ENCODE measurements at regions not wholly inside any gene's neighbourhood (a gene's known extent, or its start where the extent isn't known, plus 50 kb on each side); places are given as distances from the start of the nearest gene placed in this dataset.

DNA sequence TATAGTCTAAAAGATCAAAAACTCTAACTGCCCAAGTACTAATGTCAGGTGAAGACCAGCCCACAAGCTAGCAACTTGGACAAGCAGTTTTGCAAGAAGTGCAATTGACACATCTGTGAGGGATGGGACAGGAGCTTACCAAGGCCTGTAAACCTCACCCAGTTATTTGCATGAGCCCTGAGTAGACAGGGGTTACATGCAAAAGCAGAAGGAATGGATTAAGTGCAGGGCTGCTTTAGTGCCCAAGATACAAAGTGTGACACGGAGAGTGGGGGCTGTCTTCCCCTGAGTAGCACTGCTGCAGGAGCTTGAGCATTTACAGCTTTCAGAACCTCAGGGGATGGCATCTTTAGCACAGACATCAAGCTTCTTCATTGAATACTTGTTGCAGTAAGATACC lies 286.7 kb downstream of the ELAVL2 start:
- Histone ChIP-seq H3K27ac (ENCODE audit: low read depth, low read length) (no peak overlapping the region), H3K4me2 (ENCODE audit: low read depth, low read length, poor library complexity, severe bottlenecking) (no peak overlapping the region), H3K36me3 (ENCODE audit: low read length) (no peaks in the 10 kb centered on the region), H2AFZ (ENCODE audit: low read depth, low read length, severe bottlenecking) (no peak overlapping the region), H4K20me1 (ENCODE audit: low read depth, low read length) (no peaks in the 10 kb centered on the region), H3K9me3 (ENCODE audit: insufficient read depth, low read length) (peaks cover 5% of the 10 kb centered on the region; the same call in 1 of the 2 replicates), H3F3A (ENCODE audit: insufficient read depth) (no peaks in the 10 kb centered on the region), H3K4me3 (ENCODE audit: insufficient read depth, low read length, poor library complexity, severe bottlenecking) (no peak overlapping the region), H3K27me3 (ENCODE audit: low read length) (no peaks in the 10 kb centered on the region), H3K79me2 (ENCODE audit: insufficient read depth, low read length) (no peaks in the 10 kb centered on the region), H3K9me2 (replicated peaks; ENCODE audit: insufficient read depth, low read length) (no peaks in the 10 kb centered on the region), H3K9ac (ENCODE audit: low read length) (no peak overlapping the region)
- no peak for TF ChIP-seq EZH2phosphoT487 (conservative IDR thresholded peaks at IDR 0.05; ENCODE audit: low read length)
- TF ChIP-seq, protein P1, sequence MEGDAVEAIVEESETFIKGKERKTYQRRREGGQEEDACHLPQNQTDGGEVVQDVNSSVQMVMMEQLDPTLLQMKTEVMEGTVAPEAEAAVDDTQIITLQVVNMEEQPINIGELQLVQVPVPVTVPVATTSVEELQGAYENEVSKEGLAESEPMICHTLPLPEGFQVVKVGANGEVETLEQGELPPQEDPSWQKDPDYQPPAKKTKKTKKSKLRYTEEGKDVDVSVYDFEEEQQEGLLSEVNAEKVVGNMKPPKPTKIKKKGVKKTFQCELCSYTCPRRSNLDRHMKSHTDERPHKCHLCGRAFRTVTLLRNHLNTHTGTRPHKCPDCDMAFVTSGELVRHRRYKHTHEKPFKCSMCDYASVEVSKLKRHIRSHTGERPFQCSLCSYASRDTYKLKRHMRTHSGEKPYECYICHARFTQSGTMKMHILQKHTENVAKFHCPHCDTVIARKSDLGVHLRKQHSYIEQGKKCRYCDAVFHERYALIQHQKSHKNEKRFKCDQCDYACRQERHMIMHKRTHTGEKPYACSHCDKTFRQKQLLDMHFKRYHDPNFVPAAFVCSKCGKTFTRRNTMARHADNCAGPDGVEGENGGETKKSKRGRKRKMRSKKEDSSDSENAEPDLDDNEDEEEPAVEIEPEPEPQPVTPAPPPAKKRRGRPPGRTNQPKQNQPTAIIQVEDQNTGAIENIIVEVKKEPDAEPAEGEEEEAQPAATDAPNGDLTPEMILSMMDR (IDR thresholded peaks at IDR 0.05; ENCODE audit: insufficient read depth, low read length, poor library complexity, severe bottlenecking): no peak

DNA sequence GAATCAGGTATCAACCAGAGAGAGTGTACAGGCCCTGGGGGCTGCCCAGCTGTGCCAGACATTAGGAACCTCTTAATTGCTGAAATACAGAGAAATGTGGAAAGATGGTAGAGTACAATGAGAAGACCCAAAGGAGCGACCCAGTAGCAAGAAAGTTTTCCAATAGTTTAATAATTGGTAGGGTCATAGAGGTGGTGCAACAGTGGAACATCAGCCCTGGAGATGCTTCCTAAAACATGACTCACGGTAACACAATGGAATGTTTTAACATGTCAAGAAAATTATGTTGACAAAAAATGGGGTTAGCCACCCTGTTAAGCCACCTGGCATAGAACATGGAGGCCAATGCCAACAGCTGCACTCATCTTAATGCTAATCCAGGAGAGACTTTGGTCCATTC lies 284.1 kb downstream of the ELAVL2 start:
- Histone ChIP-seq H3K9me2 (replicated peaks; ENCODE audit: insufficient read depth, low read length) (no peaks in the 10 kb centered on the region), H3K79me2 (ENCODE audit: insufficient read depth, low read length) (no peaks in the 10 kb centered on the region), H3K27me3 (ENCODE audit: low read length) (no peaks in the 10 kb centered on the region), H2AFZ (ENCODE audit: low read depth, low read length, severe bottlenecking) (no peak overlapping the region), H3K9ac (ENCODE audit: low read length) (no peak overlapping the region), H3F3A (ENCODE audit: insufficient read depth) (no peaks in the 10 kb centered on the region), H3K4me3 (ENCODE audit: insufficient read depth, low read length, poor library complexity, severe bottlenecking) (no peak overlapping the region), H3K4me2 (ENCODE audit: low read depth, low read length, poor library complexity, severe bottlenecking) (no peak overlapping the region), H3K36me3 (ENCODE audit: low read length) (no peaks in the 10 kb centered on the region), H4K20me1 (ENCODE audit: low read depth, low read length) (no peaks in the 10 kb centered on the region), H3K27ac (ENCODE audit: low read depth, low read length) (no peak overlapping the region), H3K9me3 (ENCODE audit: insufficient read depth, low read length) (peaks cover 5% of the 10 kb centered on the region; the same call in 1 of the 2 replicates)
- TF ChIP-seq, protein P1 (IDR thresholded peaks at IDR 0.05; ENCODE audit: insufficient read depth, low read length, poor library complexity, severe bottlenecking): no peak
- TF ChIP-seq EZH2phosphoT487 (conservative IDR thresholded peaks at IDR 0.05; ENCODE audit: low read length): no peak

DNA sequence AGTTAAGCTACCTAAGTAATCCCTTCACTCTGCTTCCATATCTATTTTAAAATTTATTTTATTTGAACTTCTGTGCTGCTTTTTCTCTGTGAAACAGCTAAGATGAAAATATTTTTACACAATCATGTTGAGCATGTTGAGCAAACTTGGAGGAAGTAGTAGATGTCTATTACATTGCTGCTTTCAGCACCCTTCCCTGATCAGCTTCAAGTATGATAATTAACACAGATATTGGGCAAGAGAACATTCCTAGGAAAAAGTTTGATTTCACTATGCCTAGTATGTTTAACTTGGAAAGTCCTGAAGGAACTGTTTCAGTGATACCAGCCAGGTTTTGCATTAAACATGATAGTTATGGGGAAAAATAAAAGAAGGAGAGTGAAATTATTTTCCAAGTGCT lies 283.6 kb downstream of the ELAVL2 start:
- Histone ChIP-seq H3K9me3 (ENCODE audit: insufficient read depth, low read length) (peaks cover 5% of the 10 kb centered on the region; the same call in 1 of the 2 replicates), H2AFZ (ENCODE audit: low read depth, low read length, severe bottlenecking) (no peak overlapping the region)
- TF ChIP-seq EZH2phosphoT487 (conservative IDR thresholded peaks at IDR 0.05; ENCODE audit: low read length): no peak
- TF ChIP-seq, protein P1 (IDR thresholded peaks at IDR 0.05; ENCODE audit: insufficient read depth, low read length, poor library complexity, severe bottlenecking): no peak

More for the DNA sequence above, 283.6 kb downstream of the ELAVL2 start:
- no peak overlapping the region for H3K9ac ChIP-seq (ENCODE audit: low read length)
- H3K4me3 ChIP-seq (ENCODE audit: insufficient read depth, low read length, poor library complexity, severe bottlenecking): no peak overlapping the region
- no peaks in the 10 kb centered on the region for H3K79me2 ChIP-seq (ENCODE audit: insufficient read depth, low read length)
- no peaks in the 10 kb centered on the region for H4K20me1 ChIP-seq (ENCODE audit: low read depth, low read length)
- H3F3A ChIP-seq (ENCODE audit: insufficient read depth): no peaks in the 10 kb centered on the region
- H3K4me2 ChIP-seq (ENCODE audit: low read depth, low read length, poor library complexity, severe bottlenecking): no peak overlapping the region
- H3K27ac ChIP-seq (ENCODE audit: low read depth, low read length): no peak overlapping the region
- no peaks in the 10 kb centered on the region for H3K36me3 ChIP-seq (ENCODE audit: low read length)
- no peaks in the 10 kb centered on the region for H3K27me3 ChIP-seq (ENCODE audit: low read length)
- no peaks in the 10 kb centered on the region for H3K9me2 ChIP-seq (replicated peaks; ENCODE audit: insufficient read depth, low read length)

All from SU-DHL-6 (cell line).